HG03066 (cell line): ENCODE measurements at regions not wholly inside any gene's neighbourhood (a gene's known extent, or its start where the extent isn't known, plus 50 kb on each side); places are given as distances from the start of the nearest gene placed in this dataset.
"Not testable (repeated sequence)": the region's sequence is repeated elsewhere in the genome, so short reads cannot be mapped to it uniquely, and the experiment has no call there.

Experiments
- ATAC-seq: cut with Tn5 transposase; IDR thresholded peaks from one replicate; pipeline ENCODE4 v1.9.1; 2021; ENCODE audit warnings: low read depth; ENCODE audit not compliant: unreplicated experiment

- no peak for ATAC-seq
Measured at GRCh38 chr6:135604035-135604860, 106.7 kb upstream of the AHI1 start.

- no peak for ATAC-seq
Measured at GRCh38 chr6:135605278-135605790, 107.8 kb upstream of the AHI1 start.

GRCh38 chr6:135606392-135606791 is 108.9 kb upstream of the AHI1 start:
- no peak for ATAC-seq

GRCh38 chr6:135608031-135608430 is 110.5 kb upstream of the AHI1 start:
- no peak for ATAC-seq

- not testable (repeated sequence) for ATAC-seq
Measured at GRCh38 chr6:135610192-135610591, 112.7 kb upstream of the AHI1 start.

- no peak for ATAC-seq
Measured at GRCh38 chr6:135616655-135617054, 119.1 kb upstream of the AHI1 start.

- no peak for ATAC-seq
Measured at GRCh38 chr6:135617222-135617621, 119.7 kb upstream of the AHI1 start.

GRCh38 chr6:135622081-135622480 is 124.5 kb upstream of the AHI1 start:
- ATAC-seq: no peak

- ATAC-seq: no peak
Measured at GRCh38 chr6:135623979-135624378, 126.4 kb upstream of the AHI1 start.

GRCh38 chr6:135624402-135625295 is 127.1 kb upstream of the AHI1 start:
- no peak for ATAC-seq

- ATAC-seq: not testable (repeated sequence)
Measured at GRCh38 chr6:135626001-135626400, 128.5 kb upstream of the AHI1 start.

- peak; percentile 76 for ATAC-seq
Measured at GRCh38 chr6:135627092-135627715, 129.7 kb upstream of the AHI1 start.

- ATAC-seq: no peak
Measured at GRCh38 chr6:135630789-135631376, 133.3 kb upstream of the AHI1 start.

GRCh38 chr6:135631821-135632220 is 134.3 kb upstream of the AHI1 start:
- ATAC-seq: no peak

GRCh38 chr6:135633573-135633972 is 136.0 kb upstream of the AHI1 start:
- no peak for ATAC-seq

GRCh38 chr6:135637701-135638100 is 140.2 kb upstream of the AHI1 start:
- no peak for ATAC-seq

- no peak for ATAC-seq
Measured at GRCh38 chr6:135638108-135638507, 140.6 kb upstream of the AHI1 start.

GRCh38 chr6:135640048-135640447 is 142.5 kb upstream of the AHI1 start:
- ATAC-seq: no peak

GRCh38 chr6:135640449-135641111 is 143.0 kb upstream of the AHI1 start:
- ATAC-seq: no peak

- no peak for ATAC-seq
Measured at GRCh38 chr6:135642912-135643311, 145.4 kb upstream of the AHI1 start.
